H9 (cell line): ENCODE measurements at regions not wholly inside any gene's neighbourhood (a gene's known extent, or its start where the extent isn't known, plus 50 kb on each side); places are given as distances from the start of the nearest gene placed in this dataset.

Experiments used
- DNase-seq: peaks from one replicate; pipeline ENCODE4 v3.0.0-alpha.2; 2017
- H2AFZ ChIP-seq: one replicate; pipeline ENCODE4 v1.6.1; 2013; ENCODE audit warnings: mild to moderate bottlenecking, low read length, control low read depth, moderate library complexity
- H2AK5ac ChIP-seq: 2 replicates; pipeline ENCODE4 v1.6.1; 2013; ENCODE audit warnings: low read length, control low read depth, mixed read lengths; ENCODE audit not compliant: insufficient read length
- H2BK120ac ChIP-seq: one replicate; pipeline ENCODE4 v1.6.1; 2013; ENCODE audit warnings: low read depth, mild to moderate bottlenecking, low read length, control low read depth, inconsistent platforms; ENCODE audit not compliant: poor library complexity, severe bottlenecking
- H2BK12ac ChIP-seq: 2 replicates; pipeline ENCODE4 v1.6.1; 2013; ENCODE audit warnings: low read length, control low read depth, mixed read lengths, low read depth; ENCODE audit not compliant: insufficient read length
- H2BK15ac ChIP-seq: 2 replicates; pipeline ENCODE4 v1.6.1; 2013; ENCODE audit warnings: low read depth, low read length, control low read depth
- H2BK20ac ChIP-seq: one replicate; pipeline ENCODE4 v1.6.1; 2013; ENCODE audit warnings: low read depth, mild to moderate bottlenecking, low read length, control low read depth, inconsistent platforms; ENCODE audit not compliant: poor library complexity, severe bottlenecking
- H2BK5ac ChIP-seq: 2 replicates; pipeline ENCODE4 v1.6.1; 2013; ENCODE audit warnings: low read length, control low read depth, mixed read lengths; ENCODE audit not compliant: insufficient read length
- H3K14ac ChIP-seq: 2 replicates; pipeline ENCODE4 v1.6.1; 2013; ENCODE audit warnings: low read length, control low read depth; ENCODE audit not compliant: insufficient read depth
- H3K18ac ChIP-seq: 2 replicates; pipeline ENCODE4 v1.6.1; 2013; ENCODE audit warnings: low read depth, mild to moderate bottlenecking, mixed read lengths, low read length, control low read depth; ENCODE audit not compliant: insufficient read length
- H3K23ac ChIP-seq: 2 replicates; pipeline ENCODE4 v1.6.1; 2013; ENCODE audit warnings: low read length, control low read depth, mixed read lengths, low read depth; ENCODE audit not compliant: insufficient read length
- H3K23me2 ChIP-seq: 2 replicates; pipeline ENCODE4 v1.6.1; 2013; ENCODE audit warnings: low read depth, mild to moderate bottlenecking, mixed read lengths, low read length, control low read depth; ENCODE audit not compliant: insufficient read length, poor library complexity, severe bottlenecking
- H3K27ac ChIP-seq: 2 replicates; pipeline ENCODE4 v1.5.1; 2013; ENCODE audit warnings: low read length, control low read depth, mixed read lengths, low read depth; ENCODE audit not compliant: insufficient read length
- H3K27me3 ChIP-seq: 2 replicates; pipeline ENCODE4 v1.6.1; 2013; ENCODE audit warnings: low read length, control low read depth, inconsistent platforms; ENCODE audit not compliant: insufficient read depth
- H3K4ac ChIP-seq: 2 replicates; pipeline ENCODE4 v1.6.1; 2013; ENCODE audit warnings: low read depth, mild to moderate bottlenecking, control low read depth, inconsistent platforms, low read length, moderate library complexity
- H3K4me1 ChIP-seq: 2 replicates; pipeline ENCODE4 v1.6.1; 2013; ENCODE audit warnings: low read length, control low read depth, inconsistent platforms; ENCODE audit not compliant: insufficient read depth
- H3K4me2 ChIP-seq: 2 replicates; pipeline ENCODE4 v1.6.1; 2013; ENCODE audit warnings: low read length, control low read depth, mixed read lengths; ENCODE audit not compliant: insufficient read length, insufficient read depth
- H3K56ac ChIP-seq: 2 replicates; pipeline ENCODE4 v1.6.1; 2013; ENCODE audit warnings: low read depth, mild to moderate bottlenecking, mixed read lengths, low read length, control low read depth; ENCODE audit not compliant: insufficient read length
- H3K79me1 ChIP-seq: 2 replicates; pipeline ENCODE4 v1.6.1; 2013; ENCODE audit warnings: low read depth, mild to moderate bottlenecking, moderate library complexity, low read length, control low read depth, inconsistent platforms; ENCODE audit not compliant: insufficient read depth, poor library complexity, severe bottlenecking
- H3K79me2 ChIP-seq: 2 replicates; pipeline ENCODE4 v1.6.1; 2013; ENCODE audit warnings: low read length, control low read depth, inconsistent platforms; ENCODE audit not compliant: insufficient read depth
- H3K9ac ChIP-seq: 2 replicates; pipeline ENCODE4 v1.6.1; 2013; ENCODE audit warnings: low read length, control low read depth, mixed read lengths; ENCODE audit not compliant: insufficient read length; ENCODE audit errors: extremely low read depth
- H3K9me3 ChIP-seq: one replicate; pipeline ENCODE4 v1.6.1; 2013; ENCODE audit warnings: low read depth, low read length, inconsistent platforms; ENCODE audit not compliant: control insufficient read depth
- H3T11ph ChIP-seq: one replicate; pipeline ENCODE4 v1.6.1; 2013; ENCODE audit warnings: mild to moderate bottlenecking, low read length, control low read depth, inconsistent platforms
- H4K20me1 ChIP-seq: one replicate; pipeline ENCODE4 v1.6.1; 2013; ENCODE audit not compliant: control insufficient read depth, insufficient read length, insufficient read depth
- H4K5ac ChIP-seq: 2 replicates; pipeline ENCODE4 v1.6.1; 2013; ENCODE audit warnings: low read depth, mild to moderate bottlenecking, mixed read lengths, low read length, control low read depth; ENCODE audit not compliant: insufficient read length
- H4K8ac ChIP-seq: replicated peaks from 2 replicates; pipeline ENCODE4 v1.6.1; 2013; ENCODE audit warnings: low read length, control low read depth, mixed read lengths, low read depth; ENCODE audit not compliant: insufficient read length
- H4K91ac ChIP-seq: 2 replicates; pipeline ENCODE4 v1.6.1; 2013; ENCODE audit warnings: low read depth, mild to moderate bottlenecking, moderate library complexity, mixed read lengths, low read length, control low read depth; ENCODE audit not compliant: insufficient read length
- H3K27ac Mint-ChIP-seq, 3 experiments: 2 replicates in 2 of 3; 3 replicates in 1 of 3; pipeline ENCODE4 v1.8.0; 2020 to 2021; ENCODE audit warnings: mixed read lengths in 3 of 3, mild to moderate bottlenecking in 1 of 3, moderate library complexity in 1 of 3
- H3K27me3 Mint-ChIP-seq: 2 replicates; pipeline ENCODE4 v1.8.0; 2021; ENCODE audit warnings: low read depth, mild to moderate bottlenecking, moderate library complexity, mixed read lengths
- H3K36me3 Mint-ChIP-seq, 3 experiments: 2 replicates in 2 of 3; 3 replicates in 1 of 3; pipeline ENCODE4 v1.8.0; 2020 to 2021; ENCODE audit warnings: low read depth in 3 of 3, mixed read lengths in 3 of 3; ENCODE audit not compliant: insufficient read depth in 1 of 3
- H3K4me1 Mint-ChIP-seq, 2 experiments: 2 replicates each; pipeline ENCODE4 v1.8.0; 2020; ENCODE audit warnings: mixed read lengths in 2 of 2
- H3K4me3 Mint-ChIP-seq, 2 experiments: 2 replicates in 1 of 2; 3 replicates in 1 of 2; pipeline ENCODE4 v1.8.0; 2020 to 2021; ENCODE audit warnings: mild to moderate bottlenecking in 2 of 2, mixed read lengths in 2 of 2, moderate library complexity in 1 of 2
- H3K9me3 Mint-ChIP-seq, 2 experiments: 2 replicates in 1 of 2; 3 replicates in 1 of 2; pipeline ENCODE4 v1.8.0; 2020; ENCODE audit warnings: mild to moderate bottlenecking in 2 of 2, mixed read lengths in 2 of 2, moderate library complexity in 1 of 2
- WGBS: extraction: QIAGEN DNeasy Blood & Tissue Kit; methylation state at CpG from one replicate; pipeline ENCODE4 v1.1.7; 2013; ENCODE audit warnings: missing lambda C conversion rate, low lambda C conversion rate, mixed read lengths; ENCODE audit not compliant: insufficient read length; ENCODE audit errors: extremely low coverage; 5-methylcytosine and 5-hydroxymethylcytosine counted together
- TF ChIP-seq, protein P1 (sequence below): fragments of 200-600 bp; sonication (generic); conservative IDR thresholded peaks from 3 replicates; pipeline ENCODE4 v1.8.0; 2021; ENCODE audit warnings: antibody characterized with exemption, mild to moderate bottlenecking

GRCh38 chr2:128432423-128432822 is 113.8 kb upstream of the HS6ST1 start:
- WGBS: no CpG with 5 or more reads among the region's 4 CpGs
- Histone ChIP-seq H3K4ac (no peak overlapping the region), H3K14ac (no peak overlapping the region), H3K9me3 (no peaks in the 10 kb centered on the region), H4K20me1 (no peaks in the 10 kb centered on the region), H3K9ac (no peak overlapping the region), H2BK5ac (no peak overlapping the region), H3K79me2 (no peaks in the 10 kb centered on the region), H4K5ac (no peak overlapping the region), H3K27me3 (no peaks in the 10 kb centered on the region), H2BK12ac (no peak overlapping the region), H4K91ac (no peak overlapping the region), H3K27ac (no peak overlapping the region), H3K56ac (no peak overlapping the region), H3K23me2 (no peaks in the 10 kb centered on the region), H2BK20ac (no peak overlapping the region), H3K18ac (no peak overlapping the region), H3T11ph (no peak overlapping the region), H3K4me2 (no peak overlapping the region), H2AFZ (no peak overlapping the region), H2BK120ac (no peak overlapping the region), H4K8ac (no peak overlapping the region), H2BK15ac (no peak overlapping the region), H3K79me1 (no peaks in the 10 kb centered on the region), H3K23ac (no peak overlapping the region), H3K4me1 (no peaks in the 10 kb centered on the region), H2AK5ac (no peak overlapping the region)
- H3K36me3 Mint-ChIP-seq: peaks cover 2 to 22% (median 2%) of the 10 kb centered on the region in 3 experiments
- H3K9me3 Mint-ChIP-seq: peaks cover 12 to 16% of the 10 kb centered on the region in 2 experiments
- no peak for DNase-seq
- no peak overlapping the region for H3K27ac Mint-ChIP-seq
- H3K27me3 Mint-ChIP-seq: no peaks in the 10 kb centered on the region; the same call in none of the 2 replicates
- TF ChIP-seq, protein P1, sequence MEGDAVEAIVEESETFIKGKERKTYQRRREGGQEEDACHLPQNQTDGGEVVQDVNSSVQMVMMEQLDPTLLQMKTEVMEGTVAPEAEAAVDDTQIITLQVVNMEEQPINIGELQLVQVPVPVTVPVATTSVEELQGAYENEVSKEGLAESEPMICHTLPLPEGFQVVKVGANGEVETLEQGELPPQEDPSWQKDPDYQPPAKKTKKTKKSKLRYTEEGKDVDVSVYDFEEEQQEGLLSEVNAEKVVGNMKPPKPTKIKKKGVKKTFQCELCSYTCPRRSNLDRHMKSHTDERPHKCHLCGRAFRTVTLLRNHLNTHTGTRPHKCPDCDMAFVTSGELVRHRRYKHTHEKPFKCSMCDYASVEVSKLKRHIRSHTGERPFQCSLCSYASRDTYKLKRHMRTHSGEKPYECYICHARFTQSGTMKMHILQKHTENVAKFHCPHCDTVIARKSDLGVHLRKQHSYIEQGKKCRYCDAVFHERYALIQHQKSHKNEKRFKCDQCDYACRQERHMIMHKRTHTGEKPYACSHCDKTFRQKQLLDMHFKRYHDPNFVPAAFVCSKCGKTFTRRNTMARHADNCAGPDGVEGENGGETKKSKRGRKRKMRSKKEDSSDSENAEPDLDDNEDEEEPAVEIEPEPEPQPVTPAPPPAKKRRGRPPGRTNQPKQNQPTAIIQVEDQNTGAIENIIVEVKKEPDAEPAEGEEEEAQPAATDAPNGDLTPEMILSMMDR: no peak
- H3K4me1 Mint-ChIP-seq: peaks cover 8% of the 10 kb centered on the region in 2 experiments
- H3K4me3 Mint-ChIP-seq: no peak overlapping the region
